Endothelial cell of umbilical vein (primary cell): ENCODE measurements at regions not wholly inside any gene's neighbourhood (a gene's known extent, or its start where the extent isn't known, plus 50 kb on each side); places are given as distances from the start of the nearest gene placed in this dataset.

Source experiments
- CTCF ChIP-seq, 2 donors: IDR thresholded peaks; 1 replicate in 1 of 2; 2 replicates in 1 of 2; pipeline ENCODE4 v1.5.1; 2011; ENCODE audit warnings: low read length in 2 of 2, mild to moderate bottlenecking in 2 of 2, moderate library complexity in 2 of 2, control low read depth in 1 of 2, inconsistent platforms in 1 of 2, low read depth in 1 of 2; ENCODE audit not compliant: insufficient read depth in 1 of 2; ENCODE audit errors: extremely low read depth in 1 of 2
- EZH2 ChIP-seq: IDR thresholded peaks from 2 replicates; pipeline ENCODE4 v1.6.1; 2012; ENCODE audit warnings: borderline replicate concordance, low read depth, mild to moderate bottlenecking, moderate library complexity, low read length, inconsistent platforms; ENCODE audit not compliant: severe bottlenecking
- GATA2 ChIP-seq: IDR thresholded peaks from 2 replicates; pipeline ENCODE4 v1.7.0; 2011; ENCODE audit warnings: low read depth, mild to moderate bottlenecking, moderate library complexity, mixed read lengths, low read length; ENCODE audit not compliant: insufficient read length, insufficient read depth
- MAX ChIP-seq: IDR thresholded peaks from 2 replicates; pipeline ENCODE4 v1.6.1; 2011; ENCODE audit not compliant: insufficient read depth, insufficient read length
- POLR2A ChIP-seq: IDR thresholded peaks from 2 replicates; pipeline ENCODE4 v1.6.1; 2012; ENCODE audit warnings: low read depth, mild to moderate bottlenecking, control low read depth, low read length
- POLR2AphosphoS5 ChIP-seq: IDR thresholded peaks from 2 replicates; pipeline ENCODE4 v1.6.1; 2012; ENCODE audit warnings: low read depth, mild to moderate bottlenecking, control low read depth, low read length, moderate library complexity; ENCODE audit not compliant: insufficient read depth

DNA sequence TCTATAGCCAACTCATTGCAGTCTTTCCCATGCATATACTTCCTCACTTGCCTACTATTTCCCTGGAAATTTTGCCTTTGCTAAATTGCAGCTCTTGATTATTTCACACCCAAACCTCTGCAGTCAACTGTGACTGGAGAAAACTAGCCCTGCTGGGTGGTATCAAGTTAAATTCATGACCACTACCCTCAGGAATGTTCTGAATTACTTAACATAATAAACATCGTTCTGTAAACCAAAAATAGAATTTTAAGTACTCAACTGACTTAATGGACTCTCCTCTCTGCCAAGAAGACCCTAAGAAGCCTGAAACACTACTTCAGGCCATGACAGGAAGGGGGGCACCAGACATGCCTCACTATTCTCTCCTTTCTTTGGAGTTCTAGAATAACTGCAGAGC, 1278.0 kb upstream of the GBE1 start:
- TF ChIP-seq POLR2A (no peak), CTCF (IDR thresholded peaks at IDR 0.05; ENCODE audit: extremely low read depth in 1 of 2, insufficient read depth in 1 of 2, low read depth in 1 of 2, low read length in 2 of 2) (no peak), EZH2 (no peak), GATA2 (no peak), POLR2AphosphoS5 (no peak), MAX (no peak)
